ENCODE measurements at regions not wholly inside any gene's neighbourhood (a gene's known extent, or its start where the extent isn't known, plus 50 kb on each side); places are given as distances from the start of the nearest gene placed in this dataset.
"Not testable (repeated sequence)": the region's sequence is repeated elsewhere in the genome, so short reads cannot be mapped to it uniquely, and the experiment has no call there.

- in situ Hi-C loops (cut with MboI; ENCODE audit: low sequenced_read_pairs) = no loop called here
These were observed 160.4 kb downstream of the CPEB2 start for GRCh38 chr4:15162465-15163283.

GRCh38 chr4:15163284-15163645 lies 161.0 kb downstream of the CPEB2 start:
- in situ Hi-C loops (cut with MboI; ENCODE audit: low sequenced_read_pairs) = no loop called here

GRCh38 chr4:15164571-15164970 lies 162.3 kb downstream of the CPEB2 start:
- in situ Hi-C loops (cut with MboI; ENCODE audit: low sequenced_read_pairs) = no loop called here

GRCh38 chr4:15167743-15168142 lies 165.5 kb downstream of the CPEB2 start:
- in situ Hi-C loops (cut with MboI; ENCODE audit: low sequenced_read_pairs) = no loop called here

- in situ Hi-C loops (cut with MboI; ENCODE audit: low sequenced_read_pairs) = no loop called here
These were observed 166.5 kb downstream of the CPEB2 start for GRCh38 chr4:15168759-15169158.

- in situ Hi-C loops (cut with MboI; ENCODE audit: low sequenced_read_pairs) = no loop called here
These were observed 169.4 kb downstream of the CPEB2 start for GRCh38 chr4:15171725-15172124.

GRCh38 chr4:15173251-15173650 lies 171.0 kb downstream of the CPEB2 start:
- in situ Hi-C loops (cut with MboI; ENCODE audit: low sequenced_read_pairs) = no loop called here

GRCh38 chr4:15174168-15174567 lies 171.9 kb downstream of the CPEB2 start:
- in situ Hi-C loops (cut with MboI; ENCODE audit: low sequenced_read_pairs) = not testable (repeated sequence)

- in situ Hi-C loops (cut with MboI; ENCODE audit: low sequenced_read_pairs) = not testable (repeated sequence)
These were observed 177.6 kb downstream of the CPEB2 start for GRCh38 chr4:15179842-15180241.

GRCh38 chr4:15182600-15183220 lies 180.4 kb downstream of the CPEB2 start:
- in situ Hi-C loops (cut with MboI; ENCODE audit: low sequenced_read_pairs) = no loop called here

GRCh38 chr4:15186149-15186548 lies 183.9 kb downstream of the CPEB2 start:
- in situ Hi-C loops (cut with MboI; ENCODE audit: low sequenced_read_pairs) = no loop called here

GRCh38 chr4:15186806-15187205 lies 184.5 kb downstream of the CPEB2 start:
- in situ Hi-C loops (cut with MboI; ENCODE audit: low sequenced_read_pairs) = no loop called here

- in situ Hi-C loops (cut with MboI; ENCODE audit: low sequenced_read_pairs) = no loop called here
These were observed 186.6 kb downstream of the CPEB2 start for GRCh38 chr4:15188605-15189539.

- in situ Hi-C loops (cut with MboI; ENCODE audit: low sequenced_read_pairs) = no loop called here
These were observed 192.2 kb downstream of the CPEB2 start for GRCh38 chr4:15194520-15194919.

- in situ Hi-C loops (cut with MboI; ENCODE audit: low sequenced_read_pairs) = no loop called here
These were observed 194.7 kb downstream of the CPEB2 start for GRCh38 chr4:15197005-15197404.

- in situ Hi-C loops (cut with MboI; ENCODE audit: low sequenced_read_pairs) = no loop called here
These were observed 195.9 kb downstream of the CPEB2 start for GRCh38 chr4:15198070-15198727.

- in situ Hi-C loops (cut with MboI; ENCODE audit: low sequenced_read_pairs) = no loop called here
These were observed 199.5 kb downstream of the CPEB2 start for GRCh38 chr4:15201782-15202181.

GRCh38 chr4:15202481-15202880 lies 200.2 kb downstream of the CPEB2 start:
- in situ Hi-C loops (cut with MboI; ENCODE audit: low sequenced_read_pairs) = no loop called here

- in situ Hi-C loops (cut with MboI; ENCODE audit: low sequenced_read_pairs) = not testable (repeated sequence)
These were observed 204.2 kb downstream of the CPEB2 start for GRCh38 chr4:15206526-15206925.

GRCh38 chr4:15213302-15213970 lies 211.2 kb downstream of the CPEB2 start:
- in situ Hi-C loops (cut with MboI; ENCODE audit: low sequenced_read_pairs) = no loop called here

Data from HL-60/S4 (cell line).